Activated naive CD8-positive, alpha-beta T cell treated with anti-CD3 and anti-CD28 coated beads, Interleukin-2, amount 50 U/mL, for 24 hours (primary cell): ENCODE measurements at regions not wholly inside any gene's neighbourhood (a gene's known extent, or its start where the extent isn't known, plus 50 kb on each side); places are given as distances from the start of the nearest gene placed in this dataset.
"Not testable (repeated sequence)": the region's sequence is repeated elsewhere in the genome, so short reads cannot be mapped to it uniquely, and the experiment has no call there.

ENCODE experiments used
- ATAC-seq: fragments of 150-1000 bp; cut with Tn5 transposase; one replicate; pipeline ENCODE4 v1.10.0; 2021
- DNase-seq: peaks from one replicate; pipeline ENCODE4 v3.0.0; 2021
- H3K27ac Mint-ChIP-seq: one replicate; pipeline ENCODE4 v1.8.0; 2021; ENCODE audit warnings: mild to moderate bottlenecking, mixed read lengths
- H3K27me3 Mint-ChIP-seq: one replicate; pipeline ENCODE4 v1.8.0; 2021; ENCODE audit warnings: mixed read lengths
- H3K36me3 Mint-ChIP-seq: one replicate; pipeline ENCODE4 v1.8.0; 2021; ENCODE audit warnings: low read depth, mixed read lengths
- H3K4me1 Mint-ChIP-seq: one replicate; pipeline ENCODE4 v1.8.0; 2021; ENCODE audit warnings: mixed read lengths
- H3K4me3 Mint-ChIP-seq: one replicate; pipeline ENCODE4 v1.8.0; 2021; ENCODE audit warnings: mild to moderate bottlenecking, moderate library complexity, mixed read lengths
- H3K9me3 Mint-ChIP-seq: one replicate; pipeline ENCODE4 v1.8.0; 2021; ENCODE audit warnings: mixed read lengths

- ATAC-seq (no peak), DNase-seq (peak; percentile 32)
- H3K36me3 Mint-ChIP-seq = no peaks in the 10 kb centered on the region
- no peak overlapping the region for H3K4me3 Mint-ChIP-seq
- no peak overlapping the region for H3K27ac Mint-ChIP-seq
- H3K4me1 Mint-ChIP-seq = peaks cover 3% of the 10 kb centered on the region
- H3K9me3 Mint-ChIP-seq = no peaks in the 10 kb centered on the region
- H3K27me3 Mint-ChIP-seq = peaks cover 4% of the 10 kb centered on the region
These were observed 71.8 kb upstream of the SEC11C start for GRCh38 chr18:59067873-59068272.

- peaks cover 1% of the 10 kb centered on the region for H3K27me3 Mint-ChIP-seq
- H3K9me3 Mint-ChIP-seq = no peaks in the 10 kb centered on the region
- H3K36me3 Mint-ChIP-seq = no peaks in the 10 kb centered on the region
- ATAC-seq (no peak), DNase-seq (no peak)
- H3K4me1 Mint-ChIP-seq = peaks cover 6% of the 10 kb centered on the region
- no peak overlapping the region for H3K4me3 Mint-ChIP-seq
- no peak overlapping the region for H3K27ac Mint-ChIP-seq
These were observed 71.2 kb upstream of the SEC11C start for GRCh38 chr18:59068276-59069071.

- ATAC-seq = peak; percentile 77
These were observed 69.3 kb upstream of the SEC11C start for GRCh38 chr18:59070181-59070912.

GRCh38 chr18:59072727-59073421, 66.8 kb upstream of the SEC11C start:
- no peaks in the 10 kb centered on the region for H3K36me3 Mint-ChIP-seq
- H3K4me1 Mint-ChIP-seq = peaks cover 6% of the 10 kb centered on the region
- H3K4me3 Mint-ChIP-seq = no peak overlapping the region
- H3K27ac Mint-ChIP-seq = no peak overlapping the region
- peak; percentile 84 for ATAC-seq
- DNase-seq = peak; percentile 8
- H3K9me3 Mint-ChIP-seq = no peaks in the 10 kb centered on the region
- H3K27me3 Mint-ChIP-seq = peaks cover 3% of the 10 kb centered on the region

More at GRCh38 chr18:59070181-59070912, 69.3 kb upstream of the SEC11C start:
- DNase-seq = peak; percentile 85
- no peaks in the 10 kb centered on the region for H3K9me3 Mint-ChIP-seq
- H3K36me3 Mint-ChIP-seq = no peaks in the 10 kb centered on the region
- H3K27me3 Mint-ChIP-seq = no peaks in the 10 kb centered on the region
- H3K4me3 Mint-ChIP-seq = no peak overlapping the region
- no peak overlapping the region for H3K27ac Mint-ChIP-seq
- H3K4me1 Mint-ChIP-seq = peaks cover 6% of the 10 kb centered on the region

GRCh38 chr18:59075923-59076322, 63.8 kb upstream of the SEC11C start:
- Mint-ChIP-seq H3K27me3 (peaks cover 10% of the 10 kb centered on the region), H3K36me3 (no peaks in the 10 kb centered on the region), H3K4me1 (peaks cover 6% of the 10 kb centered on the region), H3K4me3 (no peak overlapping the region), H3K27ac (no peak overlapping the region), H3K9me3 (no peaks in the 10 kb centered on the region)
- DNase-seq (no peak), ATAC-seq (no peak)

GRCh38 chr18:59079264-59079663, 60.4 kb upstream of the SEC11C start:
- peaks cover 7% of the 10 kb centered on the region for H3K4me1 Mint-ChIP-seq
- peaks cover 22% of the 10 kb centered on the region for H3K27me3 Mint-ChIP-seq
- no peaks in the 10 kb centered on the region for H3K9me3 Mint-ChIP-seq
- ATAC-seq = no peak
- H3K4me3 Mint-ChIP-seq = no peak overlapping the region
- no peaks in the 10 kb centered on the region for H3K36me3 Mint-ChIP-seq
- no peak overlapping the region for H3K27ac Mint-ChIP-seq
- no peak for DNase-seq

GRCh38 chr18:59079687-59080501, 59.8 kb upstream of the SEC11C start:
- H3K4me1 Mint-ChIP-seq, H3K36me3 Mint-ChIP-seq, DNase-seq, ATAC-seq, H3K27ac Mint-ChIP-seq, H3K9me3 Mint-ChIP-seq, H3K4me3 Mint-ChIP-seq: not testable (repeated sequence)
- peaks cover 22% of the 10 kb centered on the region for H3K27me3 Mint-ChIP-seq

- Mint-ChIP-seq H3K4me3 (no peak overlapping the region), H3K36me3 (no peaks in the 10 kb centered on the region), H3K4me1 (peaks cover 8% of the 10 kb centered on the region), H3K27me3 (peaks cover 17% of the 10 kb centered on the region), H3K27ac (no peak overlapping the region), H3K9me3 (no peaks in the 10 kb centered on the region)
- DNase-seq = no peak
- no peak for ATAC-seq
These were observed 56.4 kb upstream of the SEC11C start for GRCh38 chr18:59083136-59083818.

GRCh38 chr18:59085126-59085794, 54.4 kb upstream of the SEC11C start:
- H3K4me1 Mint-ChIP-seq = peaks cover 8% of the 10 kb centered on the region
- no peak overlapping the region for H3K27ac Mint-ChIP-seq
- H3K36me3 Mint-ChIP-seq = no peaks in the 10 kb centered on the region
- DNase-seq (no peak), ATAC-seq (no peak)
- no peaks in the 10 kb centered on the region for H3K9me3 Mint-ChIP-seq
- no peak overlapping the region for H3K4me3 Mint-ChIP-seq
- peaks cover 14% of the 10 kb centered on the region for H3K27me3 Mint-ChIP-seq

- DNase-seq = no peak
- H3K9me3 Mint-ChIP-seq = no peaks in the 10 kb centered on the region
- peaks cover 12% of the 10 kb centered on the region for H3K27me3 Mint-ChIP-seq
- peaks cover 8% of the 10 kb centered on the region for H3K4me1 Mint-ChIP-seq
- H3K27ac Mint-ChIP-seq = no peak overlapping the region
- H3K4me3 Mint-ChIP-seq = no peak overlapping the region
- ATAC-seq = no peak
- H3K36me3 Mint-ChIP-seq = no peaks in the 10 kb centered on the region
These were observed 53.9 kb upstream of the SEC11C start for GRCh38 chr18:59085797-59086196.

- H3K27me3 Mint-ChIP-seq = peaks cover 12% of the 10 kb centered on the region
- peaks cover 8% of the 10 kb centered on the region for H3K4me1 Mint-ChIP-seq
- ATAC-seq = no peak
- H3K36me3 Mint-ChIP-seq = no peaks in the 10 kb centered on the region
- no peak overlapping the region for H3K27ac Mint-ChIP-seq
- DNase-seq = no peak
- no peak overlapping the region for H3K4me3 Mint-ChIP-seq
- H3K9me3 Mint-ChIP-seq = no peaks in the 10 kb centered on the region
These were observed 53.2 kb upstream of the SEC11C start for GRCh38 chr18:59086522-59086921.

- Mint-ChIP-seq H3K36me3 (no peaks in the 10 kb centered on the region), H3K4me3 (no peak overlapping the region), H3K9me3 (no peaks in the 10 kb centered on the region), H3K27me3 (peaks cover 12% of the 10 kb centered on the region), H3K4me1 (peaks cover 8% of the 10 kb centered on the region), H3K27ac (no peak overlapping the region)
- DNase-seq = no peak
- no peak for ATAC-seq
These were observed 52.3 kb upstream of the SEC11C start for GRCh38 chr18:59087391-59087790.
